H9 (cell line): ENCODE measurements at regions not wholly inside any gene's neighbourhood (a gene's known extent, or its start where the extent isn't known, plus 50 kb on each side); places are given as distances from the start of the nearest gene placed in this dataset.

Experiments
- DNase-seq: peaks from one replicate; pipeline ENCODE4 v3.0.0-alpha.2; 2017
- H2AFZ ChIP-seq: one replicate; pipeline ENCODE4 v1.6.1; 2013; ENCODE audit warnings: mild to moderate bottlenecking, low read length, control low read depth, moderate library complexity
- H2AK5ac ChIP-seq: 2 replicates; pipeline ENCODE4 v1.6.1; 2013; ENCODE audit warnings: low read length, control low read depth, mixed read lengths; ENCODE audit not compliant: insufficient read length
- H2BK120ac ChIP-seq: one replicate; pipeline ENCODE4 v1.6.1; 2013; ENCODE audit warnings: low read depth, mild to moderate bottlenecking, low read length, control low read depth, inconsistent platforms; ENCODE audit not compliant: poor library complexity, severe bottlenecking
- H2BK12ac ChIP-seq: 2 replicates; pipeline ENCODE4 v1.6.1; 2013; ENCODE audit warnings: low read length, control low read depth, mixed read lengths, low read depth; ENCODE audit not compliant: insufficient read length
- H2BK15ac ChIP-seq: 2 replicates; pipeline ENCODE4 v1.6.1; 2013; ENCODE audit warnings: low read depth, low read length, control low read depth
- H2BK20ac ChIP-seq: one replicate; pipeline ENCODE4 v1.6.1; 2013; ENCODE audit warnings: low read depth, mild to moderate bottlenecking, low read length, control low read depth, inconsistent platforms; ENCODE audit not compliant: poor library complexity, severe bottlenecking
- H2BK5ac ChIP-seq: 2 replicates; pipeline ENCODE4 v1.6.1; 2013; ENCODE audit warnings: low read length, control low read depth, mixed read lengths; ENCODE audit not compliant: insufficient read length
- H3K14ac ChIP-seq: 2 replicates; pipeline ENCODE4 v1.6.1; 2013; ENCODE audit warnings: low read length, control low read depth; ENCODE audit not compliant: insufficient read depth
- H3K18ac ChIP-seq: 2 replicates; pipeline ENCODE4 v1.6.1; 2013; ENCODE audit warnings: low read depth, mild to moderate bottlenecking, mixed read lengths, low read length, control low read depth; ENCODE audit not compliant: insufficient read length
- H3K23ac ChIP-seq: 2 replicates; pipeline ENCODE4 v1.6.1; 2013; ENCODE audit warnings: low read length, control low read depth, mixed read lengths, low read depth; ENCODE audit not compliant: insufficient read length
- H3K23me2 ChIP-seq: 2 replicates; pipeline ENCODE4 v1.6.1; 2013; ENCODE audit warnings: low read depth, mild to moderate bottlenecking, mixed read lengths, low read length, control low read depth; ENCODE audit not compliant: insufficient read length, poor library complexity, severe bottlenecking
- H3K27ac ChIP-seq: 2 replicates; pipeline ENCODE4 v1.5.1; 2013; ENCODE audit warnings: low read length, control low read depth, mixed read lengths, low read depth; ENCODE audit not compliant: insufficient read length
- H3K27me3 ChIP-seq: 2 replicates; pipeline ENCODE4 v1.6.1; 2013; ENCODE audit warnings: low read length, control low read depth, inconsistent platforms; ENCODE audit not compliant: insufficient read depth
- H3K4ac ChIP-seq: 2 replicates; pipeline ENCODE4 v1.6.1; 2013; ENCODE audit warnings: low read depth, mild to moderate bottlenecking, control low read depth, inconsistent platforms, low read length, moderate library complexity
- H3K4me1 ChIP-seq: 2 replicates; pipeline ENCODE4 v1.6.1; 2013; ENCODE audit warnings: low read length, control low read depth, inconsistent platforms; ENCODE audit not compliant: insufficient read depth
- H3K4me2 ChIP-seq: 2 replicates; pipeline ENCODE4 v1.6.1; 2013; ENCODE audit warnings: low read length, control low read depth, mixed read lengths; ENCODE audit not compliant: insufficient read length, insufficient read depth
- H3K56ac ChIP-seq: 2 replicates; pipeline ENCODE4 v1.6.1; 2013; ENCODE audit warnings: low read depth, mild to moderate bottlenecking, mixed read lengths, low read length, control low read depth; ENCODE audit not compliant: insufficient read length
- H3K79me1 ChIP-seq: 2 replicates; pipeline ENCODE4 v1.6.1; 2013; ENCODE audit warnings: low read depth, mild to moderate bottlenecking, moderate library complexity, low read length, control low read depth, inconsistent platforms; ENCODE audit not compliant: insufficient read depth, poor library complexity, severe bottlenecking
- H3K79me2 ChIP-seq: 2 replicates; pipeline ENCODE4 v1.6.1; 2013; ENCODE audit warnings: low read length, control low read depth, inconsistent platforms; ENCODE audit not compliant: insufficient read depth
- H3K9ac ChIP-seq: 2 replicates; pipeline ENCODE4 v1.6.1; 2013; ENCODE audit warnings: low read length, control low read depth, mixed read lengths; ENCODE audit not compliant: insufficient read length; ENCODE audit errors: extremely low read depth
- H3K9me3 ChIP-seq: one replicate; pipeline ENCODE4 v1.6.1; 2013; ENCODE audit warnings: low read depth, low read length, inconsistent platforms; ENCODE audit not compliant: control insufficient read depth
- H3T11ph ChIP-seq: one replicate; pipeline ENCODE4 v1.6.1; 2013; ENCODE audit warnings: mild to moderate bottlenecking, low read length, control low read depth, inconsistent platforms
- H4K20me1 ChIP-seq: one replicate; pipeline ENCODE4 v1.6.1; 2013; ENCODE audit not compliant: control insufficient read depth, insufficient read length, insufficient read depth
- H4K5ac ChIP-seq: 2 replicates; pipeline ENCODE4 v1.6.1; 2013; ENCODE audit warnings: low read depth, mild to moderate bottlenecking, mixed read lengths, low read length, control low read depth; ENCODE audit not compliant: insufficient read length
- H4K8ac ChIP-seq: replicated peaks from 2 replicates; pipeline ENCODE4 v1.6.1; 2013; ENCODE audit warnings: low read length, control low read depth, mixed read lengths, low read depth; ENCODE audit not compliant: insufficient read length
- H4K91ac ChIP-seq: 2 replicates; pipeline ENCODE4 v1.6.1; 2013; ENCODE audit warnings: low read depth, mild to moderate bottlenecking, moderate library complexity, mixed read lengths, low read length, control low read depth; ENCODE audit not compliant: insufficient read length
- H3K27ac Mint-ChIP-seq, 3 experiments: 2 replicates in 2 of 3; 3 replicates in 1 of 3; pipeline ENCODE4 v1.8.0; 2020 to 2021; ENCODE audit warnings: mixed read lengths in 3 of 3, mild to moderate bottlenecking in 1 of 3, moderate library complexity in 1 of 3
- H3K27me3 Mint-ChIP-seq: 2 replicates; pipeline ENCODE4 v1.8.0; 2021; ENCODE audit warnings: low read depth, mild to moderate bottlenecking, moderate library complexity, mixed read lengths
- H3K36me3 Mint-ChIP-seq, 3 experiments: 2 replicates in 2 of 3; 3 replicates in 1 of 3; pipeline ENCODE4 v1.8.0; 2020 to 2021; ENCODE audit warnings: low read depth in 3 of 3, mixed read lengths in 3 of 3; ENCODE audit not compliant: insufficient read depth in 1 of 3
- H3K4me1 Mint-ChIP-seq, 2 experiments: 2 replicates each; pipeline ENCODE4 v1.8.0; 2020; ENCODE audit warnings: mixed read lengths in 2 of 2
- H3K4me3 Mint-ChIP-seq, 2 experiments: 2 replicates in 1 of 2; 3 replicates in 1 of 2; pipeline ENCODE4 v1.8.0; 2020 to 2021; ENCODE audit warnings: mild to moderate bottlenecking in 2 of 2, mixed read lengths in 2 of 2, moderate library complexity in 1 of 2
- H3K9me3 Mint-ChIP-seq, 2 experiments: 2 replicates in 1 of 2; 3 replicates in 1 of 2; pipeline ENCODE4 v1.8.0; 2020; ENCODE audit warnings: mild to moderate bottlenecking in 2 of 2, mixed read lengths in 2 of 2, moderate library complexity in 1 of 2
- CTCF ChIP-seq: fragments of 200-600 bp; sonication (generic); conservative IDR thresholded peaks from 3 replicates; pipeline ENCODE4 v1.8.0; 2021; ENCODE audit warnings: antibody characterized with exemption, mild to moderate bottlenecking
- WGBS: extraction: QIAGEN DNeasy Blood & Tissue Kit; methylation state at CpG from one replicate; pipeline ENCODE4 v1.1.7; 2013; ENCODE audit warnings: missing lambda C conversion rate, low lambda C conversion rate, mixed read lengths; ENCODE audit not compliant: insufficient read length; ENCODE audit errors: extremely low coverage; 5-methylcytosine and 5-hydroxymethylcytosine counted together

DNA sequence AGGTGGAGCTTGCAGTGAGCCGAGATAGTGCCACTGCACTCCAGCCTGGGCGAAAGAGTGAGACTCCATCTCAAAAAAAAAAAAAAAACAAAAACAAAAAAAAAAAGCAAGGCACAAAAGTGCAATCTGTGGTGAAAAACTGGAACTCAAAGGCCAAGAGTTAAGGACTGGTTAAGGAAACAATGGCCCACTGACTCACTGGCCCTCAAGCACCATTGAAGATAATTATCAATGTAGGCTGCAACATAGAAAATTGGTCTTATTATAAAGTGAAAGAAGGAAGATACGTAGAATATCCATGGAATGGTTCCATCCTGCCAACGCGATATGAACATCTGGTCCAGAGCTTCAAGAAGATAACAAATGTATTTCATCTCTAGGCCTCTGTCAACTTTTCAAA, 444.2 kb downstream of the SOX9 start:
- Histone ChIP-seq H4K8ac (no peak overlapping the region), H4K91ac (no peak overlapping the region), H2AFZ (no peak overlapping the region), H3K79me1 (no peaks in the 10 kb centered on the region), H2BK5ac (no peak overlapping the region), H2BK20ac (no peak overlapping the region), H3K9me3 (no peaks in the 10 kb centered on the region), H3K18ac (no peak overlapping the region), H4K20me1 (peaks cover 2% of the 10 kb centered on the region), H3K14ac (no peak overlapping the region), H3K4ac (no peak overlapping the region), H4K5ac (no peak overlapping the region), H3K23ac (no peak overlapping the region), H3K27ac (no peak overlapping the region), H2BK120ac (no peak overlapping the region), H2BK12ac (no peak overlapping the region), H3K4me1 (no peaks in the 10 kb centered on the region), H3K27me3 (no peaks in the 10 kb centered on the region), H3T11ph (no peak overlapping the region), H3K9ac (no peak overlapping the region), H3K56ac (no peak overlapping the region), H2BK15ac (no peak overlapping the region), H3K79me2 (no peaks in the 10 kb centered on the region), H3K23me2 (no peaks in the 10 kb centered on the region), H2AK5ac (no peak overlapping the region), H3K4me2 (no peak overlapping the region)
- Mint-ChIP-seq H3K4me3 (no peak overlapping the region), H3K27ac (no peak overlapping the region), H3K9me3 (no peaks in the 10 kb centered on the region), H3K27me3 (peaks cover 2% of the 10 kb centered on the region; the same call in 1 of the 2 replicates), H3K4me1 (peaks cover 5 to 8% of the 10 kb centered on the region in 2 experiments; a peak in 3 of 4 replicates), H3K36me3 (no peaks in the 10 kb centered on the region)
- no peak for TF ChIP-seq CTCF
- DNase-seq, result no peak
- WGBS, result no CpG with 5 or more reads among the region's 5 CpGs
